KMS-11 (cell line): ENCODE measurements at regions not wholly inside any gene's neighbourhood (a gene's known extent, or its start where the extent isn't known, plus 50 kb on each side); places are given as distances from the start of the nearest gene placed in this dataset.

ENCODE experiments used
- H2AFZ ChIP-seq: fragments of 200-600 bp; sonication (generic); 2 replicates; pipeline ENCODE4 v1.6.1; 2016; ENCODE audit warnings: antibody characterized with exemption, mixed run types, low read depth
- H3K27ac ChIP-seq: fragments of 200-600 bp; sonication (generic); 2 replicates; pipeline ENCODE4 v1.6.1; 2016; ENCODE audit warnings: mild to moderate bottlenecking, mixed run types
- H3K27me3 ChIP-seq: fragments of 200-600 bp; sonication (generic); 2 replicates; pipeline ENCODE4 v1.6.1; 2017; ENCODE audit warnings: mild to moderate bottlenecking, low read depth, mixed run types, moderate library complexity; ENCODE audit not compliant: insufficient read depth
- H3K36me3 ChIP-seq: fragments of 200-600 bp; sonication (generic); 2 replicates; pipeline ENCODE4 v1.6.1; 2017; ENCODE audit warnings: mild to moderate bottlenecking, mixed run types; ENCODE audit not compliant: insufficient read depth
- H3K4me1 ChIP-seq: fragments of 200-600 bp; sonication (generic); 2 replicates; pipeline ENCODE4 v1.6.1; 2016; ENCODE audit warnings: mild to moderate bottlenecking, low read depth, mixed run types; ENCODE audit not compliant: poor library complexity, severe bottlenecking
- H3K4me2 ChIP-seq: fragments of 200-600 bp; sonication (generic); 2 replicates; pipeline ENCODE4 v1.7.0; 2016; ENCODE audit warnings: mild to moderate bottlenecking, mixed run types
- H3K4me3 ChIP-seq: fragments of 200-600 bp; sonication (generic); IDR thresholded peaks from 2 replicates; pipeline ENCODE4 v1.6.1; 2017; ENCODE audit warnings: low read depth, low read length, mixed read lengths; ENCODE audit not compliant: insufficient read depth
- H3K79me2 ChIP-seq: fragments of 200-600 bp; sonication (generic); 2 replicates; pipeline ENCODE4 v1.6.1; 2016; ENCODE audit warnings: low read depth, mixed run types; ENCODE audit not compliant: insufficient read depth
- H3K9ac ChIP-seq: fragments of 200-600 bp; sonication (generic); 2 replicates; pipeline ENCODE4 v1.6.1; 2016; ENCODE audit warnings: mild to moderate bottlenecking, mixed run types
- H4K20me1 ChIP-seq: fragments of 200-600 bp; sonication (generic); 2 replicates; pipeline ENCODE4 v1.6.1; 2016; ENCODE audit warnings: mild to moderate bottlenecking, mixed run types; ENCODE audit not compliant: insufficient read depth
- TF ChIP-seq, protein P1 (sequence below): fragments of 200-600 bp; sonication (generic); conservative IDR thresholded peaks from 2 replicates; pipeline ENCODE4 v1.6.1; 2017; ENCODE audit warnings: low read depth, mild to moderate bottlenecking, antibody characterized with exemption, low read length, moderate library complexity, mixed read lengths

DNA sequence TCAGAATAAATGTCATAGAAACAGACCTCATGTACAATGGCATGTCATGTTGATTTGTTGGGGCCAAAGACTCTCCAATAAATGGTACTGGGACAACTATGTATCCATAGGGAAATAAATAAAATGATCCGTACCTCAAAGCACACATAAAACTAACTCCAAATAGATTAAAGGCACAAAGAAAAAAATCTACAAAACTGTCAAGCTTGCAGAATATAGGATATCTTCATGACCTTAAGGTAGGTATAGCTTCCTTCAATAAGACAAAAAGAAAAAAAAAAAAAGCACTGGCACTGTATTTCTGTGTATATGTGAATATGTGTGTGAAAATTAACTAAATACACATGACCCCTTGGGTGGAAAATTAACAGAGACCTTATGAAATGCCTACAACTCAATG is 101.9 kb downstream of the DIRAS2 start:
- Histone ChIP-seq H3K36me3 (no peaks in the 10 kb centered on the region), H3K27ac (no peak overlapping the region), H3K79me2 (no peaks in the 10 kb centered on the region), H3K4me3 (no peak overlapping the region), H3K27me3 (no peaks in the 10 kb centered on the region), H3K4me2 (no peak overlapping the region), H3K9ac (no peak overlapping the region), H2AFZ (no peak overlapping the region), H4K20me1 (no peaks in the 10 kb centered on the region), H3K4me1 (no peaks in the 10 kb centered on the region)
- TF ChIP-seq, protein P1, sequence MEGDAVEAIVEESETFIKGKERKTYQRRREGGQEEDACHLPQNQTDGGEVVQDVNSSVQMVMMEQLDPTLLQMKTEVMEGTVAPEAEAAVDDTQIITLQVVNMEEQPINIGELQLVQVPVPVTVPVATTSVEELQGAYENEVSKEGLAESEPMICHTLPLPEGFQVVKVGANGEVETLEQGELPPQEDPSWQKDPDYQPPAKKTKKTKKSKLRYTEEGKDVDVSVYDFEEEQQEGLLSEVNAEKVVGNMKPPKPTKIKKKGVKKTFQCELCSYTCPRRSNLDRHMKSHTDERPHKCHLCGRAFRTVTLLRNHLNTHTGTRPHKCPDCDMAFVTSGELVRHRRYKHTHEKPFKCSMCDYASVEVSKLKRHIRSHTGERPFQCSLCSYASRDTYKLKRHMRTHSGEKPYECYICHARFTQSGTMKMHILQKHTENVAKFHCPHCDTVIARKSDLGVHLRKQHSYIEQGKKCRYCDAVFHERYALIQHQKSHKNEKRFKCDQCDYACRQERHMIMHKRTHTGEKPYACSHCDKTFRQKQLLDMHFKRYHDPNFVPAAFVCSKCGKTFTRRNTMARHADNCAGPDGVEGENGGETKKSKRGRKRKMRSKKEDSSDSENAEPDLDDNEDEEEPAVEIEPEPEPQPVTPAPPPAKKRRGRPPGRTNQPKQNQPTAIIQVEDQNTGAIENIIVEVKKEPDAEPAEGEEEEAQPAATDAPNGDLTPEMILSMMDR: no peak

DNA sequence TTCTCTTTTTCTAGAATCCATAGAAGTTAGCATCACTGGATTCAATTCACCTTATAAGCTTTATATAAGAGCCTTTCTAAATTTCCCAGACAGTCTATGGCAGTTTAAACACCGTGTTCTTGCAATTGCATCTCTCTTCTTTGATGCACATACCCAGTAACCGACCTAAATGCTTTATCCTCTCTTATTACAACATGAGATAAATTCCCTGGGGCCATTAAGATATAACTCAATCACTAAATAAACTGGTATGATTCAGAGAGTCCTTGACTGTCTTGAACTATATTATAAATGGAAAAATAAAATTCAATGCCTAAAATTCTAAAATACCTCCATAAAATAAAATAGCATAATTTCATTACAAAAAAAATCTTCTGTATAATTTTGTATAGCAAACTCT is 98.1 kb downstream of the DIRAS2 start:
- Histone ChIP-seq H3K4me2 (no peak overlapping the region), H3K4me3 (no peak overlapping the region), H3K9ac (no peak overlapping the region), H4K20me1 (no peaks in the 10 kb centered on the region), H3K27ac (no peak overlapping the region), H3K79me2 (no peaks in the 10 kb centered on the region), H3K36me3 (no peaks in the 10 kb centered on the region), H3K4me1 (no peaks in the 10 kb centered on the region), H2AFZ (no peak overlapping the region), H3K27me3 (no peaks in the 10 kb centered on the region)
- TF ChIP-seq, protein P1: no peak

DNA sequence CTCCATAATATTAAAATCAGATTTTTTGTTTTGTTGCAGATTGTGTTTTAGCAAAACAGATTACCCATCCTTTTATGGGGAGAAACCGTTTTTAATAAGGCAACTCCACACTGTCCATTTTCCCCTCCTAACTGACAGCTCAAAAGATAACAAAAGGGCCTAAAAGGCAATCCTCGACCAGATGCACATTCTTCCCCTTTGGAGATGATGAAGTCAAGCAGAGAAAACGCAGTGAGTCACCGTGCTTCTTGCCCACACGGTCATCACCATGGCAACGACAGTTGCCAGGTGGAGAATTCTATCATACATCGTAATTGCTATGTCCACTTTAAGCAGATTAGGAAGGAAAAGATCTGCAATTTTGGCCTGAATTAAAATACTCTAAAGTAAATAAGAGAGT is 96.4 kb downstream of the DIRAS2 start:
- no peak overlapping the region for H3K27ac ChIP-seq
- H3K36me3 ChIP-seq: no peaks in the 10 kb centered on the region
- no peak overlapping the region for H3K4me2 ChIP-seq
- TF ChIP-seq, protein P1: no peak
- H3K79me2 ChIP-seq: no peaks in the 10 kb centered on the region
- no peaks in the 10 kb centered on the region for H3K4me1 ChIP-seq
- no peaks in the 10 kb centered on the region for H3K27me3 ChIP-seq
- no peak overlapping the region for H3K9ac ChIP-seq
- no peak overlapping the region for H3K4me3 ChIP-seq
- no peak overlapping the region for H2AFZ ChIP-seq
- no peaks in the 10 kb centered on the region for H4K20me1 ChIP-seq

DNA sequence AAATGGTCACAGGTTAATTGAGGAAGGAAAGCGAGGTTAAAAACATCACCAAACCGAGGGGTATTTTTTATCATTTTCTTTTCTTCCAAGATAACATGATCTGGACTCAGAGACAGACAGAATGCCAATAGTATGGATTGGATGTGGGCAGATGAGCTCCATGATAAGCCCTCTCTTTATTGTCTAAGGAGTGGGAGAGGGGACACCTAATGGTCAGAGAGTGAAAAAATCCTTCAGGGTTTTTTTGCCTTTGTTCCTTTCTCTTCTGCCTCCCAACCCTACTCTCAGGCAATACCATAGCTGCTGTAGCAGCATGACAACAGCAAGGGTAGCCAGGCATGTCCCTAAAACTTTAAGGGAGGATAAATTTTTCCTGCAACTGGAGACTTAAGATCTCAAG is 94.7 kb downstream of the DIRAS2 start:
- Histone ChIP-seq H3K4me2 (no peak overlapping the region), H3K36me3 (no peaks in the 10 kb centered on the region), H2AFZ (no peak overlapping the region), H4K20me1 (no peaks in the 10 kb centered on the region), H3K9ac (no peak overlapping the region), H3K27me3 (no peaks in the 10 kb centered on the region), H3K27ac (no peak overlapping the region), H3K79me2 (no peaks in the 10 kb centered on the region), H3K4me1 (peaks cover 13% of the 10 kb centered on the region), H3K4me3 (no peak overlapping the region)
- TF ChIP-seq, protein P1: no peak
